ENCODE measurements at regions not wholly inside any gene's neighbourhood (a gene's known extent, or its start where the extent isn't known, plus 50 kb on each side); places are given as distances from the start of the nearest gene placed in this dataset.

- TF ChIP-seq EZH2 (optimal IDR thresholded peaks at IDR 0.05; ENCODE audit: low read depth, low read length): no peak
- TF ChIP-seq CTCF (IDR thresholded peaks at IDR 0.05; ENCODE audit: low read length): no peak
- no peak for TF ChIP-seq EZH2phosphoT487 (IDR thresholded peaks at IDR 0.05; ENCODE audit: low read length)
- Histone ChIP-seq H3K4me3 (ENCODE audit: low read length) (no peak overlapping the region), H3K79me2 (ENCODE audit: low read length) (no peaks in the 10 kb centered on the region), H3K36me3 (replicated peaks; ENCODE audit: insufficient read depth, low read length) (no peaks in the 10 kb centered on the region), H3F3A (ENCODE audit: insufficient read depth, low read length) (no peaks in the 10 kb centered on the region), H3K27me3 (replicated peaks; ENCODE audit: insufficient read depth, low read length) (no peaks in the 10 kb centered on the region), H3K4me2 (ENCODE audit: low read depth, low read length) (no peak overlapping the region), H2AFZ (ENCODE audit: low read length) (no peak overlapping the region), H4K20me1 (ENCODE audit: insufficient read depth, low read length) (no peaks in the 10 kb centered on the region), H3K9ac (ENCODE audit: low read length) (no peak overlapping the region), H3K9me3 (replicated peaks; ENCODE audit: insufficient read depth, low read length) (no peaks in the 10 kb centered on the region), H3K9me2 (replicated peaks; ENCODE audit: insufficient read depth, low read length) (no peaks in the 10 kb centered on the region), H3K27ac (ENCODE audit: low read length) (no peak overlapping the region), H3K4me1 (ENCODE audit: low read length) (no peaks in the 10 kb centered on the region)
- no peak for DNase-seq
These were observed 531.7 kb downstream of the NPIPA7 start for GRCh38 chr16:16910666-16911065.

- no peaks in the 10 kb centered on the region for H3K9me2 ChIP-seq (replicated peaks; ENCODE audit: insufficient read depth, low read length)
- H3K36me3 ChIP-seq (replicated peaks; ENCODE audit: insufficient read depth, low read length): no peaks in the 10 kb centered on the region
- no peak overlapping the region for H2AFZ ChIP-seq (ENCODE audit: low read length)
- H3K9me3 ChIP-seq (replicated peaks; ENCODE audit: insufficient read depth, low read length): no peaks in the 10 kb centered on the region
- H3K9ac ChIP-seq (ENCODE audit: low read length): no peak overlapping the region
- H3F3A ChIP-seq (ENCODE audit: insufficient read depth, low read length): no peaks in the 10 kb centered on the region
- TF ChIP-seq CTCF (IDR thresholded peaks at IDR 0.05; ENCODE audit: low read length): no peak
- TF ChIP-seq EZH2 (optimal IDR thresholded peaks at IDR 0.05; ENCODE audit: low read depth, low read length): no peak
- no peak overlapping the region for H3K27ac ChIP-seq (ENCODE audit: low read length)
- no peaks in the 10 kb centered on the region for H4K20me1 ChIP-seq (ENCODE audit: insufficient read depth, low read length)
- no peak for DNase-seq
- no peak overlapping the region for H3K4me3 ChIP-seq (ENCODE audit: low read length)
- H3K79me2 ChIP-seq (ENCODE audit: low read length): no peaks in the 10 kb centered on the region
- no peak overlapping the region for H3K4me2 ChIP-seq (ENCODE audit: low read depth, low read length)
- no peaks in the 10 kb centered on the region for H3K27me3 ChIP-seq (replicated peaks; ENCODE audit: insufficient read depth, low read length)
- H3K4me1 ChIP-seq (ENCODE audit: low read length): no peaks in the 10 kb centered on the region
These were observed 536.8 kb downstream of the NPIPA7 start for GRCh38 chr16:16915771-16916170.

GRCh38 chr16:16917191-16917785, 538.3 kb downstream of the NPIPA7 start:
- Histone ChIP-seq H3F3A (ENCODE audit: insufficient read depth, low read length) (no peaks in the 10 kb centered on the region), H2AFZ (ENCODE audit: low read length) (no peak overlapping the region), H3K79me2 (ENCODE audit: low read length) (no peaks in the 10 kb centered on the region), H3K9ac (ENCODE audit: low read length) (no peak overlapping the region), H3K27me3 (replicated peaks; ENCODE audit: insufficient read depth, low read length) (no peaks in the 10 kb centered on the region), H3K4me1 (ENCODE audit: low read length) (no peaks in the 10 kb centered on the region), H3K36me3 (replicated peaks; ENCODE audit: insufficient read depth, low read length) (no peaks in the 10 kb centered on the region), H3K27ac (ENCODE audit: low read length) (no peak overlapping the region), H3K9me3 (replicated peaks; ENCODE audit: insufficient read depth, low read length) (no peaks in the 10 kb centered on the region), H3K4me3 (ENCODE audit: low read length) (no peak overlapping the region), H4K20me1 (ENCODE audit: insufficient read depth, low read length) (no peaks in the 10 kb centered on the region), H3K9me2 (replicated peaks; ENCODE audit: insufficient read depth, low read length) (no peaks in the 10 kb centered on the region), H3K4me2 (ENCODE audit: low read depth, low read length) (no peak overlapping the region)
- TF ChIP-seq CTCF (IDR thresholded peaks at IDR 0.05; ENCODE audit: low read length): no peak
- no peak for TF ChIP-seq EZH2phosphoT487 (IDR thresholded peaks at IDR 0.05; ENCODE audit: low read length)
- no peak for TF ChIP-seq EZH2 (optimal IDR thresholded peaks at IDR 0.05; ENCODE audit: low read depth, low read length)
- DNase-seq: no peak
